ENCODE measurements at regions not wholly inside any gene's neighbourhood (a gene's known extent, or its start where the extent isn't known, plus 50 kb on each side); places are given as distances from the start of the nearest gene placed in this dataset.

- TF ChIP-seq, protein P1, sequence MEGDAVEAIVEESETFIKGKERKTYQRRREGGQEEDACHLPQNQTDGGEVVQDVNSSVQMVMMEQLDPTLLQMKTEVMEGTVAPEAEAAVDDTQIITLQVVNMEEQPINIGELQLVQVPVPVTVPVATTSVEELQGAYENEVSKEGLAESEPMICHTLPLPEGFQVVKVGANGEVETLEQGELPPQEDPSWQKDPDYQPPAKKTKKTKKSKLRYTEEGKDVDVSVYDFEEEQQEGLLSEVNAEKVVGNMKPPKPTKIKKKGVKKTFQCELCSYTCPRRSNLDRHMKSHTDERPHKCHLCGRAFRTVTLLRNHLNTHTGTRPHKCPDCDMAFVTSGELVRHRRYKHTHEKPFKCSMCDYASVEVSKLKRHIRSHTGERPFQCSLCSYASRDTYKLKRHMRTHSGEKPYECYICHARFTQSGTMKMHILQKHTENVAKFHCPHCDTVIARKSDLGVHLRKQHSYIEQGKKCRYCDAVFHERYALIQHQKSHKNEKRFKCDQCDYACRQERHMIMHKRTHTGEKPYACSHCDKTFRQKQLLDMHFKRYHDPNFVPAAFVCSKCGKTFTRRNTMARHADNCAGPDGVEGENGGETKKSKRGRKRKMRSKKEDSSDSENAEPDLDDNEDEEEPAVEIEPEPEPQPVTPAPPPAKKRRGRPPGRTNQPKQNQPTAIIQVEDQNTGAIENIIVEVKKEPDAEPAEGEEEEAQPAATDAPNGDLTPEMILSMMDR (IDR thresholded peaks at IDR 0.05), result no peak
- TF ChIP-seq EP300 (IDR thresholded peaks at IDR 0.05) (no peak), POLR2A (IDR thresholded peaks at IDR 0.05) (no peak)
Measured at GRCh38 chr13:56332671-56333070, 808.0 kb upstream of the PRR20A start.
